ENCODE measurements at regions not wholly inside any gene's neighbourhood (a gene's known extent, or its start where the extent isn't known, plus 50 kb on each side); places are given as distances from the start of the nearest gene placed in this dataset.
"Not testable (repeated sequence)": the region's sequence is repeated elsewhere in the genome, so short reads cannot be mapped to it uniquely, and the experiment has no call there.

DNA sequence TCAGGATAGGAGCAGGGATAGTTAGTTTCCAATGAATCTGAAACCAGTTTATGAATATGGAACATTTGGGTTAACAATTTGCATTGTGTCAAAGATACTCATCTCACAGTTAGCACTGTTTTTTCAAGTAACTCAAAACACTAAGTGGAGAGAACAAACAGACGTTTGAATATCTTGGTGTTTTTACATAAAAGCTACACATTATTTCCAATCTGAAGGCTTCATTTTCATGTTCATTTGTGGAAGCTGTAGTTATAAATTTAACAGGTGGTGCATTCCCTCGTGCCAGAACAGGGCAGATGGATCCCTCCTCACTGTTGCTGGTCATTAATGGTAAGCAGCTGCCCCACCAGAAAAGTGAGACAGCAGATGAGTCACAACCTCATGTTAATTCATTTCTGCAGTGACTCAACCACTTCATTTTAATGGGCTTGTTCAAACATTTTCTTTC is 286.9 kb downstream of the TMX3 start:
- no peak for DNase-seq

DNA sequence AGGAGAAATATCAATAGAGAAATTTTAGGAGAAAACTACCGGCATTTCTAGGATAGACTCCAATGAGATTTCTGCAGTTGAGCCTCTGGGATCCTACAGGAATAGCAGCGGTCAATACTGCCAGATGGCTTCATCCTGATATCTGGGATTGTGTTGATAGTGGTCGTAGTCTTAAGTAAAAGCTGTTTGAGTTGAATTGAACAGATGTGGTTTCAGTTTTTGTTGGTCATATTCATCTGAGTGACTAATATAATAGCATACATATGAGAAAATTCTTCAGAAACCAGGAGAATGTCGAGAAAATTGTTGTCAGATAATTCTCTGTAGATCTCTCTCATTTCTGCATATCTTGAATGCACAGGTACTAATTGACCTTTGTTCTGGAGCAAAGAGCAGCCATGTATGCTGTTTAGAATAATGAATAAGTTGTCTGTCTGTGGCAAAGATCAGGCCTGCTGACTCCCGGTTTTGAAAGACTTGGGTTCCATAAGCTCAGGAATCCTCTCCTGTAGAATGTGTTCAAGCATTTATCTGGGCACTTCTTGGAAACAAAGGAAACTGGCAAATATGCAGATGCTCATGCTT is 288.1 kb downstream of the TMX3 start:
- no peak for DNase-seq

DNA sequence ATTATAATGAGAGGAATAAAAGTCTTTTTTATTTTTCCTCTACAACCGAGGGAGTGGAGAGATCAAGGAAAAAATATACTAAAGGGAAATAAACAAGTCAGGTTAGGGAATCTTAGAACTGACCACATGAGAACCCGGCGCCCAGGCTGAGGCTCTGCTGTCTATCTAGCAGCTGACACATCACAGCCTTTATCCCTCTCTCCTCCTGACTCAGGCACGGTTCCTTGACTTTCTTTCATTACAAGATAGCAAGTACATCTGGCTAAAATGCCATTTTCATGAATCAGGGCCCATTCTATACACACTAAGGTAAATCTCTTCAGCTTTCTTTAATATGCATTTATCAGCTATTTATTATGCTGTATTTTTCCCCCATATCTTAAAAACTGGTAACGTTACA is 296.0 kb downstream of the TMX3 start:
- no peak for DNase-seq

DNA sequence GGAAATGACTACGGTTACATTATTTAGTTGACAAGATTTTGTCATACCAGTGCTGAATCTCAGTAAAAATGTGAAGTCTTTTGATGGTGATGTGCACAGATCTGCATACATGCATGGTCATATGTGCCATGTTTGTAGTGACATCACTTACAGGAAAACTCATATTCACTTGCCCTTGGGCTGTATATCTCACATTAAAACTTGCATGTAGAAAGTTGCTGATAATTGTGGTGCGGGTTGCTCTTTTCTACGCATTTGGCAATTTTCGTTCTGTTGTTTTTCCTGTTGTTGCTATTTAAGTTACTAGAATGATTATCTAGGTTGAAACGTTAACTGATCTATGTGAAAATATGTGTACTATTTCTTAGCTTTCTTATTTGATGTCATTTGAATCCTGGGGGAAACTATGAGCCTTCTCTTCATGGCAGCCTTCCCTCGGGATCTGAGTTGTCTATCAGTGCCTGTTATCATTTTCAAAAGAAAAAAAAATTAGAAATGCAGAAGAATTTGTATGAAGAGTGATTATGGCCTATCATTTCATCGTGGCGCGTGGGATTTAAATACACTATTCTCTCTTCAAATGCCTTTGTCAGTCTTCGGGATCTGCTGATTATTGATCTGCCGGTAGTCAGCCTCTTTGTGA is 296.6 kb downstream of the TMX3 start:
- DNase-seq, result no peak

DNA sequence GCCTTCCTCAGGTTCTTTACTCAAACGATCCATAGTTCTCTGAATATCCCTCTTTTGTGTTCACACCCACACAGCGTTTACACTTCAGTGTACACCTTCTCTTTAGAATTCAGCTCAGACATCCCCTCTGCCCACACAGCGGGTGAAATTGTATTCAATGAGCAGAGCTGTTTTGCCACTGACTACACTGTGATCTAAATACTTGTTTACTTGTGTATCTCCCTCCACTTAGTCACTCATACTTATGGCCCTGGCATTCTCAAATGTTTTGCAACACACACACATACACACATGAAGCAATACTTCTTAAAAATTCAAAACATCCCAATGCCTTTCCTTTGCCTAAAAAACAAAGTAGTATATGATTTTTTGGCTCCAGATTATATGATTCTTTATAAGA is 297.1 kb downstream of the TMX3 start:
- no peak for DNase-seq

DNA sequence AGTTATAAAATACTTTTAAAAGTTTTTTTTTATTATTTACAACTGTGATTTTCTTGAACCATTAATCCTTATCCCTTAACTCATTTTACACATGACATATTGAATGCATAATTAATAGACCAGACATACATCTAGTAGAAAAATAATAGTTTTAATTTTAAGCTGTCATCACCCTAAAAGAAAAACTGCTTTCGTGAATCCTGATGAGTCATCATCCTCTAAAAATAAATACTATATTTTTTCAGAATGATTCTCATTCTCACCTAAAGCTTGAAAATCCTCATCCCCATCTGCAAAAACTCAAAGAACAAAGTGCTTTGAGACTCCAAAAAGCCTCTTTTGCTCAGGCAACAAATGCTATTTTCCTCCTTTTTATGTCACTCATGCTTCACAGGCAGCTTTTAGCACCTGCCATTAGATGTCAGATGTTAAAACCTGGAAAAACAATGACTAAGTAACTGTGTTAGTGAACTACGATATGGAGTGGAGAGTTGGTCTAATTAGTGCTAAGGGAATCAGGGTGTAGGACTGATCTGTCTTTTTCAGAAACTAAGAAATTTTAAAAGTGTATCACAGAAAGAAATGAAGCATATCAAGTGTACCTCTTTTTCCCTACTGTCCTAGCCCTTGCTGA is 297.6 kb downstream of the TMX3 start:
- DNase-seq, result no peak

DNA sequence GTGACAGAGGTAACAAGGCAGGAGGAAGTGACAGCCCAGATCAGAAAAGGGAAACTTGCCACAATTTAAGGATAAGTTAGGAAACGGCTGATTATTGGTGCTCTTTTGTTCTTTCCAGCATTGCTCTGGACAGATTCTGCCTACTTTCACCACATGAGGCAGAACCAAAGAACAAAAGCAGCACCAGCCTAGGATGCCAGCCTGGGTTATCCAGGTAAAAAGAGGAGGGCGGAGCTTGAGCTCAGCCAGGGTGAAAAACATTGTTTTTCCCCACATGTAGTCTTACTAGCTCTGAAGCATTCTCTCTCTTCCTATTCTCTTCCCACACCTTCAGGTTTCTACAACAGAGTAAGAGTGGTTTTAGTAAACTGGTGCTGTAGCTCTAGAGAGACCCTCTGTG is 300.5 kb downstream of the TMX3 start:
- DNase-seq, result no peak

DNA sequence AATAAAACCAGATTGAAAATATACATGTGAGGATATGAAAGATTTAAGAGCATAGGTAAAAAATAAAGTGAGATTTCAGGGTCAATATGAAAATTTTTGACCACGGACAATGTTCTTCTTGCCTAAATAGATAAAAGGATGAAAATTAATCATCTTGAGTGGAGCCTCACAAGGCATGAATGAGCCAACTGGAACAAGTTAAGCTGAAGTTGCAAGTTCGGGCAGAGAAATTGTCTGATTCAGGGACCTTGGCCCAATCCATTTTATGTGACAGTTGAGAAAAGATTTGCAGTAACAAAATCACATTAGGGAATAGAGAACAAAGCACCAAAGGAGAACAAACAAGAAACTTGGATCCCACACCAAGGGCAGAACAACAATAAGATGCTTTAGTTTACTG is 305.3 kb downstream of the TMX3 start:
- DNase-seq, result no peak

DNA sequence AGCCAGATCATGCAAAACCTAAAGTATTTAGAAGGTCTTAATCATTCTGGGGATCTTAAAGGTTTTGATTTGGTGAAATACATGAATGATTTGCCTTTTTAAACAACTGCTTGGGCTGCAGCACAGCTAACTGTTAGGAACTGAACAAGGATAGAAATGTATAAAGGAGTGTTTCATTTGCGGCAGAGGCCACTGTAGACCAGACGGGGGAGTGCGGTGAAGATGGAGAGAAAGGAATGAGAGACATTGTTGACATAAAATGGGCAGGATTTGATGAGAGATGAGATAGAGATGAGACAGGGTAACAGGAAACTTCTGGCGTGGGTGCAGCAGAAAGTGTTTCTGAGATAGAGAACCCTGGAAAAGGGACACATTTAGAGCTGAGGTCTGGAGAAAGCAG is 308.1 kb downstream of the TMX3 start:
- no peak for DNase-seq

DNA sequence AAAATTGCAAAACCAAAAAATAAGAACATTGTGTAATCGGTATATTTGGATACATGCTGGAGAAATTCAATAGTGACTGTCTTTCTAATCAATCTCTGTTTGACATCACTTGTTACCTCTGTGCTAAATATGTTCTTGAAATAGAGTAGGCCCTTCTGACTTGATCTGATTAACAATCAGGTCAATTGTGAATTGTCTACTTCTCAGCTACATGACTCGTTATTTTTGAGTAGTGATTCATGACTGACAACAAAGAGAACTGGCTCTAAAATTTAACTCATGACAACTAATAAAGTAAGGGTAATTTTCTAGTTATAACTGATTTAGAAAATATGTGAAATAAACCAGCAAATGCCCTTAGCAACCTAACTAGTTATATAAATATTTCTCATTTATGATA is 312.1 kb downstream of the TMX3 start:
- DNase-seq, result no peak

DNA sequence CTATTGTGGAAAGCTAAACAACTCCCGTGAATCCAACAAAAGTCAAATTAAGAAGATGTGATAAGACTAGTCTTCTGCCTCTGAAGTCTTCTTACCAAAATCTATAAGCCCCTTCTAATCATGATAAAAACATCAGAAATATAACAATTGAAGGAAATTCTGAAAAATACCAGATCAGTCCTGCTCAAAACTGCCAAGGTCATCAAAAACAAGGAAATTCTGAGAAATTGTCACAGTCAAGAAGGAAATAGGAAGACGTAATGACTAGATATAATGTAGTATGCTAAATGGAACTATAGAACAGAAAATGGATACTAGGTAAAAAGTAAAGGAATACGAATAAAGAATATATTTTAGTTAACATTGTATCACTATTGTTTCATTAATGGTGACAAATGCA is 314.0 kb downstream of the TMX3 start:
- no peak for DNase-seq

DNA sequence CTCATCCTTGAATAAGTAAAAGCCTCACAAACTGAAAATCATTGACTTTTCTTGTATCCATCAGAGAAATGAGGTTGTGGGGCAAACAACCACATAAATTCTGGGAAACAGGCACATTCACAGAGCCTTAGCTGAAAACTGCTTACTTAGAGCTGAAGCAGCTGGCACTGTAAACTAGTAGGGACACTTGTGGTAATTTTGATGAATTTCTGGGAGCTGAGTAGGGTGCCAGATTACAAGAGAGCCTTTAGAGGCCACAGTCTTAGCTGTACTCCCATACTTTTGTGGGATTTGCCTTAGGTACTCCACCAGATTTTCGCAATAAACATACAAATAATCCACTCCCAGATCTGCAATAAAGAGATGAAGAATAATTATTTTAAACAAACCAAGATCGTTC is 315.2 kb downstream of the TMX3 start:
- no peak for DNase-seq

DNA sequence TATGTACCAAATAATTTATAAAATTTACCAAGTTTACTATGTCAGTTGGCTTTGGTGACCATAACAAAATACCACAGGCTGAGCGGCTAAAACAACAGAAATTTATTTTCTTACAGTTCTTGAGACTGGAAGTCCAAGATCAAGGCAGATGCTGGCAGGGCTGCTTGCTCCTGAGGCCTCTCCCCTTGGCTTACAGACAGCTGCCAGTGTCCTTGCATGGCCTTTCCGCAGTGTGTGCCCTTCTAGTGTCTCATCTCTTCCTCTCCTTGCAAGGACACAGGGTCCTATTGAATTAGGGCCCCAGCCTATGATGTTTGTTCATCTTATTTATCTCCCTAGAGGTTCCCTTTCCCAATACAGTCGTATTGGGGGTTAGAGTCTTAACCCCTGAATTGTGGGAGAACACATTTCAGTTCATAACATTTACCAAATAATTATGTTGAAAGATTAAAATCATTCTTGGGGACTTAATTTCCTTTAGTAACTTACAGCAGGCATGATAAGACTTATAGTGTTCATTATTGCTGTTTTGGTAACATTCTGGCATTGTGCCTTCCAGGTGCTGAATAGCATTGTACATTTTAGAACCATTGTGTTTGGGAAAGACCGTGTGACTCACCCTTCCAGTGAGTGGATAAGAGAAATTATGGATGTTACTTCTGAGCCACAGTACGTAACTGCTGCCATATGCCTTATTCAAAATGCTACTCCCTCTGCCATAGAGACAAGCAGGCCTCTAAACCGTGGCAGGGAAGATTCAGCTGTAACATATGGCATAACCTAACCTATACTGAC is 317.5 kb downstream of the TMX3 start:
- DNase-seq, result no peak

DNA sequence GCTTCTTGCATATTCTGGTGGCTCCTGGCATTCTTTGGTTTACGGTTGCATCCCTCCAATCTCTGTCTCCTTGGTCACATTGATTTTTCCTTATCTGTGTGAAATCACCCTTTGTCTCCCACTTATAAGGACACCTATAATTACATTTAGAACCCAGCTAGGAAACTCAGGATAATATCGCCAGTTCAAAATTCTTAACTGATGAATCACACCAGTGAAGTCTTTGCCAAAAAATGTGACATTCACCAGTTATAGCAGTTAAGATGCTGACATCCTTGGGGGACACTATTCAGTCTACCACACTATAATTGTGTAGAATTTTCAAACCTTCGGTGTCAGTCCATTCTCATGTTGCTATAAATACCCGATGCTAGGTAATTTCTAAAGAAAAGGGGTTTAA is 320.2 kb downstream of the TMX3 start:
- DNase-seq, result no peak

DNA sequence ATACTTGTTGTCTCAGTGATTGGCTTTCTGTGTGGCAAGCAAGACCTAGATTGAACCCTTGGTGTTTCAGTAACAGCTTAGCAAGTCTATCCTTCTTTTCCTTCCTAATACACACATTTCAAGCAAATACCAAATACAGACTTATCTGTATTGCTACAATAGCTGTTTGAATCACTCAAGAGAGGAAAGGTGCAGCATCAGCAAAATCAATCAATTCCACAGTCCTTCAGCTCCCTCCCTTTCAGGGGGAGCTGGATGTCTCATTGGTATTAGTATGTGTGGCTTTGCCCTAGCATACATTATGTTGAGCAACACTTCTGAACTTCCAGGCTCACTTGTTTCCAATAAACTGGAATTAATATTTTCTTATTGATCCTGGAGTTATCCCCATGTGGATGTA is 323.1 kb downstream of the TMX3 start:
- no peak for DNase-seq

DNA sequence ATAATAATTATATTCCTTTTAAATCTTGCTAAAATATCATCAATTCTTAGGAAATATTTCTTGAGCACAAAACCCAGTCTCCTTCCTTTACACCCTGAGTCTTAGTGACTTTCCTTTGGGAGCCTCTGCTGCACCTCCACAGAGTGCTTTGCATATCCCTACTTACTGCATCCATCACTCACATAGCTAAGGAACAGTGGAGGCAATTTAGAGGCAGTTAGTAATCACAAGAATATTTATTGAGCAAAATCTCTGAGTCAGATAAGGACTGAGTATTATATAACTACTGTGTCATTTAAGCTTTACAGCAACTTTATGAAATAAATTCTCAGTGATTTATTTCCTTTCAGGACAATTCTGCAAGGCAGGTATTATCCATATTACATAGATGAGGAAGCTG is 327.7 kb downstream of the TMX3 start:
- DNase-seq, result no peak

DNA sequence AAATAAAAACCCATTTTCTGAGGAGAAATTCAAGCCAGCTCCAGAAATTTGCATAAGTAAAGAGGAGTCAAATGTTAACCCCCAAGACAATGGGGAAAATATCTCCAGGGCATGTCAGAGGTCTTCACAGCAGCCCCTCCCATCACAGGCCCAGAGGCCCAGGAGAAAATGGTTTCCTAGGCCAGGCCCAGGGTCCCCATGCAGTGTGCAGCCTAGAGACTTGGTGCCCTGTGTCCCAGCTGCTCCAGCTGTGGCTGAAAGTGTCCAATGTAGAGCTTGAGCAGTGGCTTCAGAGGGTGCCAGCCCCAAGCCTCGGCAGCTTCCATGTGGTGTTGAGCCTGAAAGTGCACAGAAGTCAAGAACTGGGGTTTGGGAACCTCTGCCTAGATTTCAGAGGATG is 330.9 kb downstream of the TMX3 start:
- DNase-seq, result not testable (repeated sequence)

DNA sequence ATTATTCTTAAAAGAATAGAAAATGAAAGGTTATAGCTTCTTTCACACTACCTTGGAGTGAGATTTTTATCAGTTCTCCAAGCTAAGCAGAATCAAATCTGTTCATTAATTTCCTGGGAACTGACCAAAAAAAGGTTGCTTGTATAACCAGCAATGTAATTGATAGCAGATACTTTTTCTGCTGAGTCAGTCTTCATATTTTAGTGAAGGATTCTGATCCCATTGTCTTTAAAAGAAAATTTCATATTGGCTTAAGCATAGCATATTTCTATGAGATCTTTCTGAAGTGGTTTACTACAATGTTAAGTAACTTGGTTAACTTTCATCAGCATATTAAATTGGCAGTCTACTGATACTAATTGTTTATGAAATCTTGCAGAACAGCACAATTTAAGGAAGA is 338.0 kb downstream of the TMX3 start:
- DNase-seq, result no peak

DNA sequence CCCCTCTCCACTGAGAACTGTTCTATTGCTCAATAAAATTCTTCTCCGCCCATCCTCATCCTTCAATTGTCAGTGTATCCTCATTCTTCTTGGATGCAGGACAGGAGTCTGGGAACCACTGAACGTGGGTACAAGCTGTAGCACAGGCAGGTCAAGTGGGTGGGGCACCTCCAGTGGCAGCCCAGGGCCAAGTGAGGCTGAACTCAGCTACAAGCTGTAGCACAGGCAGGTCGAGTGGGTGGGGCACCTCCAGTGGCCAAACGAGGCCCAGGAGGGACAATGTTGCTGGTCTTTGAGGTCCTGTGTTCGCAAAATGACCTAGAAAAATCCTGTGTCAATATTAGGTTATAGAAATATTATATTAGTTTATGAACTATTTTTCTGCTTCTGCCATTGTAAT is 352.0 kb downstream of the TMX3 start:
- DNase-seq, result no peak

DNA sequence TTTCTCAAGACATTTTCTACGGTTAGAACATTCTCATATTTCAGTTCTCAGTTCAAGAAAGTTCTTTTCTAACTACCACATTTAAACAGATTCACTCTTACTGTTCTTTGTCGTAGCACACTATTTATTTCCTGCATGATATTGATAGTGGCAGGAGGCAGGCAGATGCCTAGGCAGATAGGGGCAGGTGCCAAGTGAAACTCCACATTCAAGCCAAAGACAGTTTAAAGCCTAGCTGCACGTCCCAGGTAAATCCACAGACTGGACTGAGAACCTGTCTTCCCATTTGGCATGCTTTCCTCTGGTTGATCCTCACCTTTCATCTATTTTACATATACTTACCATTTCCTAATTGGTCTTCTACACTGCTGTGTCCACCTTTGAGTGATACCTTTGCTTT is 359.3 kb downstream of the TMX3 start:
- DNase-seq, result no peak

DNA sequence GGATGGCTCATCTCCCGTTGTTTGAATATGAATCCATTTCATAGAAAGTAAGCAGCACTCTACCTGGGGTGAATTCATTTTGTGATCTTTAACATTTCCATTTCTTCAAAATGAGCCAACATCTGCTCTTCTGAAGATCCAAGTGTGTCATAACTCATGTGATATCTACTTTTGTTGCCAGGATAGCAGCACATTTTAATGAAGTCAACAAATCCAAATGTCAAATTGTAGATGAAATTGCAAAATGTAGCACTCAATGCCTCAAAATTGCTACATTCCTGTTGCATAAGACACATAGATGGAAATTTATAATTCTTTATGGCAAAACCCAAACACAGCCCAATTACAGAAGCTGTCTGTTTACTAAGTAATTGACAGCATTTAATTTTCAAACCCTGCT is 360.7 kb downstream of the TMX3 start:
- DNase-seq, result no peak

DNA sequence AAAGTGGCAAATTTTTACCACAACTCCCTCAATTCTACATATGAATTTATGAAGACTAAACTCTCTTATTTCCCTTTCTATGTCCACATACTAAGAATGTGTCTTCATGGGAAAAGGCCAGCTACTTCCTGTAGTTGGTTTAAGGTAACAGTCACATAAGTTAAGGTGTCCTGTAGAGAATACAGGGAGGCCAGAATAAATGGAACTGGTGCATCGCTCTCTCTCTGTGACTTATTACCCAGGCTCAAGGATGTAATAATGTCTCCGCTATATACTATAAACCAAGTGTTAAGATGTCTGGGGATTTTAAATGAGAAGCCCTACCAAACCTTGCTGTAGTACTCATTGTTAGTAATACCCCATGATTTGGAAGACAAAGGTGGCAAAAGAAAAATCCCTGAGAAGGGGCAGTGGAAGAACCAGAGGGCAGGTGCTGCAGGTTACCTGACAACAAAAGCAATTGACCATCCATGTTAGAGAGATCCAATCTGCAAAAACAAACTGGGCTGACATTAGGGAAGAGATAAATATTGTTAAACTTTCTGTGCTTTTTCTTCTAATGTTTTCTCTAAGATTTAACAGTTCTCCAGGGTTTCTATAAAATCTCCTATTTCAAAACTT is 372.8 kb downstream of the TMX3 start:
- no peak for DNase-seq

DNA sequence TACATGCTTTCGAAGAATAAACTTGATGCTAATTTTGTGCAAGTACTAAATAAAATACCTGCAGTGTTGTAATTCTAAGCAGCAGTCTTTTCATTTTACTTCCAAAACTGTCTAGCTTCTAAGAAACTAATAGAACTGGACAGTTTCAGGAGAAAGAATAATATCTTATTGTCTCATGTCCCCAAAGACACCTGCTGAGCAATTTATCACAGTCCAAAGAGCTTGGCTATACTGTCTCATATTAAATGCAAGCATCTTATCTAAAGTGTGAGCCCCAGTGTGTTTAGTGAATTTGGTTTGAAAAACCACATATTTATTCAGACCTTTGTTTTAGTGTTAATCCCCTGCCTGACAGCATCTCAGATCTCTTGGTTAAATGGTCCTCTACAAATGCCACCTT is 374.3 kb downstream of the TMX3 start:
- DNase-seq, result no peak

DNA sequence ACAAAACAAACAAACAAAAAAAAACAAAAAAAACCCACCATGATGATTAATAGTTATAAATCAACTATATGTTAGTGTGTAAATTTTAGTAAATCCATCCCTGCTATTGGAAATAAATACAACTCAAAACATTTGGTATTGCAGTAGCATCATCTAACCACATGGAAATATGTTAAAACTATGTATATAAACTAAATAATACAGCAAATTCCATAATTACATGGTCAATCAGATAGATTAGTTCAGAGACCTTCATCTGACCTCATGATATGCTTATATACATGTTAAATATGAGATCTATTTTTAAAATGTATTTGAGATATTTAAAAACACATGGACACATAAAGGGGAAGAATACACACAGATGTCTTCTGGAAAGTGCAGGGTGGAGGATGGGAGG is 384.2 kb downstream of the TMX3 start:
- DNase-seq, result no peak
